ENCODE measurements at regions not wholly inside any gene's neighbourhood (a gene's known extent, or its start where the extent isn't known, plus 50 kb on each side); places are given as distances from the start of the nearest gene placed in this dataset.

DNA sequence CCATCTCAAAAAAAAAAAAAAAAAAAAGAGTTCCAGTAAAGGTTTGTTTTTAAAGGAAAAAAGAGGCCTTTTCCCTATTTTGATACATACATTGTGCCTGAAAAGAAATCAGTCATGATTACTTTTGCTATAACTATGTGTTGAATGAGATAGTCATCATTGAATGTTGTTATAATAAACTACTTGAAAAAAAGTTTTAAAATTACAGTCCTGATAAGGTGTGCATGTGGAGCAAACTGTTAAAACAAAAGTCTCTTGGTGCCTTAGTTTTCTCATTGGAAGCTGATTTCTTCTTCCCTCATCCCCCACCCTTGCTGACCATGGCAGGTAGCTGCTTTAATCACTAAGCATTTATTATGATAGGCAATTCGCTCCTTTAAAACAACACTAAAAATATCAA is 172.3 kb upstream of the TBCA start:
- no peak for DNase-seq (ENCODE audit: low read depth in 2 of 2, low spot score in 1 of 2)

DNA sequence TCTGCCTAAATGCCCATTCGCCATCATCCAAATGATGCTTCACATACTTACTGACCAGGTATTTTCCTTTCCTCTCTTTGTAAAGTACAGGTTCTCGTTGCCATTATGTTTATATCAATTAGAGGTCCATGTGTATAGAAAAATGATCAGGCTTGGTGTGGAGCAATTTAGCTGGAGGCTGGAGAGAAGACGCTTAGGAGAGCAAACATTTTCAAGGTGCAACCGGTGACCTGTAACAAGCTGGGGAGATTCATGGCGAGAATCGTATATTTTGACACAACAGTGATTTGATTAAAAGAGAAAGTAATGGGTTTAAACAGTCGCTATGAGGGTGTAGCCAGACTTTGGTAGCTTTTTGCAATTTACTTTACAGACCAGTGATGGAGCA is 170.9 kb upstream of the TBCA start:
- no peak for DNase-seq (ENCODE audit: low read depth in 2 of 2, low spot score in 1 of 2)

DNA sequence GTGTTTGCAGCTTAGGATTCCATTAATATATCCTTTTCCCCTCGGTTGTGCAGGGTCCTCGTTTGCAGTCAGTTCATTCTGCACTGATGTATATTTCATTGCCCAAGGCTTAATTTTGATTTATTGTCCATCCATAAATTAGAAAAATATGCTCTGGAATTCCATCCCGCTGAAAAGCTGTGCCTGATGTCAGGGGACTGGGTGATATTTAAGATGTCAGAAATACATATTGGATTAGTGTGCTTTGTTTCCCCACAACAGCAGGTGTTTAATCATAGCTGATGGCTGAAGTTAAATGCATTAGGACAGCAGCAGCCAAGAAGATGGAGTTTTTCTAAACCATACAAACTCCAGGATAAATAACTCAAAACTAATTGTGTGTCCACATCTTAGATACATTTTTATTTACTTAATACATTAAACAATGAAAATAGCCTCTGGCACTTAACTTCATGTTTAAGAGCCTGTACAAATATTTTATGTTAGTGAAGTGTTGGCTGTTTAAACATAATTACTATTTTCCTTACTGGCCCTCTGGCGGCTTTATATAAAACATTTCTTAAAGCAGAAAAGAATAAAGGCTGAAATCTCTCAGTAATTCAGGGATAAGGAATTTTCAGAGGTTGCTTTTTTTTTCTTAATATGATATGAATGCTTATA is 170.4 kb upstream of the TBCA start:
- no peak for DNase-seq (ENCODE audit: low read depth in 2 of 2, low spot score in 1 of 2)

DNA sequence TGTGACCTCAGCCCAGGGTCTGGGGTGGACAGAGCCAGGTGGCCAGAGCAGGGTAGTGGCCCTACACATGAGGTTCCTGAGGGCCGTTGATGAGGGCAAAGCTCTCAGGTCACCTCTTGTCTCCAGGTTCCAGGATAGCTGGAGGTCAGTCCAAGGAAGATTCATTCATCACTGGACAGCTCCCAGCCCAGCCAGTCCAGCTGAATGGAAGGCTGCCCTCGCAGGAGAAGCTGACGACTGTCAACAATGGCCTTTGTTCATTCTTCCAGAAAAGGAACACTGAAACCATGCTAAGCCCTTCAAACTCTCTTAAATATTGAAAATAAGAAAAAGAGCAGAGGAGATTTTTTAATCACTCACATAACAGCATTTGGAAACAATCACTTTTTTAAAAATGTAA is 169.7 kb upstream of the TBCA start:
- no peak for DNase-seq (ENCODE audit: low read depth in 2 of 2, low spot score in 1 of 2)

DNA sequence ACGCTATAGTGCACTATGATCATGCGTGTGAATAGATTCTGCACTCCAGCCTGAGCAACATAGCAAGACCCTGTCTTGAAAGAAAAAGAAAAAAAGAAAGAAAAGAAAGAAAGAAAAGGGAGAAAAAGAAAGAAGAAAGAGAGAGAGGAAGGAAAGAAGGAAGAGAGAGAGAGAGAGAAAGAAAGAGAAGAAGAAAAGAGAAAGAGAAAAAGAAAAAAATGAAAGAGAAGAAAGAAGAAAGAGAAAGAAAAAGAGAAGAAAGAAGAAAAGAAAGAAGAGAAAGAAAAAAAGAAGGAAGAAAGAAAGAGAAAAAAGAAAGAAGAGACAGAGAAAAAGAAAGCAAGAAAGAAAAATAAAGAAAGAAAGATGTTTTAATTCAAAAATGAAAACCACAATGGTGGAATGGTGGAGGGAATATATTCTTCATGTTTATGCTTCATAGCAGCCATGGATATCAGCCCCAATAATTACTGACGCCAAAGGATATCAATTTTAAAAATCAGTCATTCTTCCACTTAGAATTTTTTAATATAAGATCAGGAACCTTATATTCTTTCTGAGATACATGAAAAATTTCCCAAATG is 168.7 kb upstream of the TBCA start:
- no peak for DNase-seq (ENCODE audit: low read depth in 2 of 2, low spot score in 1 of 2)

DNA sequence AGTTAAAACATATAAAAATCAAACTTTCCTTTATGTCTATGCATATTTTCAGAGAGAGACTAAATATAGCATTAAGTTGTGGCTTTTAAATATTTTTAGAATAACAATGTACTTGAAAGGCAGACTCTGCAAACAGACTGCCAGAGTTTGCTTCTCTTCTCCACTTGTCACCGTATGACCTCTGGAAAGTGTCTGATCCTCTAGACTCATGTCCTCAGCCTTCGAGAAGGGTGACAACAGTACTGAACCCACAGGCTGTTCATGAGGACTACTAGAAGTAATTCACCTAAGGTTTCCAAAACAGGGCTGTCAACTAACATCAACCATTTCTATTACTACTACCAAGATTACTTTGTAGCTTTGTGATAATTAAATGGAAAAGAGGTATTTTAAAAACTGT is 167.7 kb upstream of the TBCA start:
- no peak for DNase-seq (ENCODE audit: low read depth in 2 of 2, low spot score in 1 of 2)

DNA sequence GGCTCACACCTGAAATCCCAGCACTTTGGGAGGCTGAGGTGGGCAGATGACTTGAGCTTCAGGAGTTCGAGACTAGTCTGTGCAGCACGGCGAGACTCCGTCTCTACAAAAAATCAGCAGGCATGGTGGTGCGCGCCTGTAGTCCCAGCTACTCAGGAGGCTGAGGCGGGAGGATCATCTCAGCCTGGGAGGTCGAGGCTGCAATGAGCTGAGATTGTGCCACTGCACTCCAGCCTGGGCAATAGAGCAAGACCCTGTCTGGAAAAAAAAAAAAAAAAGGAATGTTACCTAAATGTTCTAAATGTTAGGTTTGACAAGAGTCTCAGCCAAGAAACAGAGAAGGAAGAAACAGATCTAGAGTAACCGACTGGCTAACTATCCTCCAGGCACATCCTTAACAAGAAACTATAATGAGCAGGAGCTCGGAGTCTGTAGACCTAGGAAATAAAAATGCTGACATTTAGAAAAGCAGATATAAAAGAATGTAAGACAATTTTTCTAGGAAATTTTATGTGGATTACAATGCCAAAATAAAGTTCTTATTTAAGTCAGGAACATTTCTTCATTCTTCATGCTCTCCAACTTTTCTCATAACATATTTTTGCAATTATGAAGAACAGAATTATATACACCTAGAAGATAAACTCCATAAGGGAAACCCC is 166.6 kb upstream of the TBCA start:
- no peak for DNase-seq (ENCODE audit: low read depth in 2 of 2, low spot score in 1 of 2)

DNA sequence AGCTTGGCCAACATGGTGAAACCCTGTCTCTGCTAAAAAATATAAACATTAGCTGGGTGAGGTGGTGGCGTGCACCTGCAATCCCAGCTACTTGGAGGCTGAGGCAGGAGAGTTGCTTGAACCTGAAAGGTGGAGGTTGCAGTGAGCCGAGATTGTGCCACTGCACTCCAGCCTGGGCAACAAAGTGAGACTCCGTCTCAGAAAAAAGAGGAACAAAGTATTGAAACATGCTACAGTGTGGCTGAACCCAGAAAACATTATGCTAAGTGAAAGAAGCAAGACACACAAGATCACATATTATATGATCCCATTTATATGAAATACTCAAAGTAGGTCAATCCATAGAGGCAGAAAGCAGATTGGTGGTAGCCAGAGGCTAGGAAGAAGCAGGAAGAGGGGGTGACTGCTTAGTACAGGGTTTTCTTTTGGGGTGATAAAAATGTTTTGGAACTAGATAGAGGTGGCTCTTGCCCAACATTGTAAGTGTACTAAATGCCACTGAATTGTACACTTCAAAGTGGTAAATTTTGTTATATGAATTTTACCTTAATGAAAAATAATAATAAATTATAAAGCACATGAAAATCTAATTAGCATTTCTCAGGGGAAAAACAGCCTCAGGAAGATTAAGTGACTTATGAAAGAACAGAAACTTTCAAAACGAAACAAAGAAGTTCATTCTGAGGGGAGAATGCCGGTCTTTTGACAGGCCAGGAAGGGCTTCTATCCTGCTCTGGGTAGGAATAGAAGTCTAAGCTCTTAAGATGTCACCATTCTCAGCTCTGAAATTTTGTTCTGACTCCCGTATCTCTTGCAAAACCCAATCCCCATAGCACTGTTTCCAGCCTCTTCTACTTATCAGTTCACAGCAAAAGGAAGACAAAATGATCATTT is 161.1 kb upstream of the TBCA start:
- DNase-seq (ENCODE audit: low read depth in 2 of 2, low spot score in 1 of 2) = no peak

DNA sequence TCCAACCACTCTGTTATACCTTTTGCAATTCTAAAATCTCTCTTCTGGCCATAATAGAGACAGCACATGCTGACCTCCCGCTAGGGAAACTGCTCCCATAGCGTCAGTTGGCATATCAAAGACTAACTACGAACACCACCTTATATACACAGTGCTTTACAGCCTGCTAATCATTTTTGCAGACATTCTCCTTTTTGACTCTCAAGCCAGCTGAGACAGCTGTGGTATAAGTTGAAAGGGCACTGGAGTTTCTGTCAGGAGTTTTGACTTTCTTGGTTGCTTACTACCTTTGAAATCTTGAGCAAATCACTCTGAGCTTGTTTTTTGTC is 160.2 kb upstream of the TBCA start:
- DNase-seq (ENCODE audit: low read depth in 2 of 2, low spot score in 1 of 2) = no peak

DNA sequence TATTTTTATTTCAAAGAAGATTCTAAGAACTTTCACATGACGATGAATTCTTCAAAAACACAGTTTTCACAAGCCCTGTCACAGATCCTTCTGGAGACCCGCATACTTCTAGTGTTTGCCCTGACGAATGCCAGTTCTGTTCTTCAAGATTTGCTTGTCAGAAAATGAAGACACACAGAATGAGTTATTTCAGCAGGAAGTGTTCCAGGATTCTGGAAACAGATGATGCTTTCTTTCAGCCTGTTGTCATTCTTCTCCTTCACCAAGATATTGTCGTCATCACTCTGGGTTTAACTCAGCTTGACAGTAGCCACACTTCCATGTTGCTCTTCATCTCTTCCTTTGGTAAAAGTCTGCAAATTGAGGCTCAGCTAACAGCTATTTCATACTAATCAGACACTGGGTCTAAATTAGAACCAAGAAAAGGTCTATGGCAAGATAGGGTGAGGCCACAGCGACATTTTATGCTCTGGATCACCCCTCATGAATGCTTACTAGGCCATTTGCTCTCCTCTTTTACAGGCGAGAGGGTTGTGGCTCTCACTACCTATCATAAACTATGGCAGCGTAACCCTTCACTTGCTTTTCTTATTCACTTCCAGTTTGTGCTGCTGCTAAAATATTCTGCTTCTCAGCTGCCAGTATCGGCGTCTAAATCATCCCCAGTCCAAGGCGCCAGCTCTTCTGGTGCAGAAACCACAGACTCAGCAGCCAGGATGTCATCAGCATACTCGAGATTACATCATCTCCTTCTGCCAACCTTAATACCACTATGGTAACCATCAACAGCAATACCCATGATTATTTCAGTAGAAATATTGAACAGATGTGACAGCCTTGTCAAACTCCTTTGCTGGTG is 159.6 kb upstream of the TBCA start:
- no peak for DNase-seq (ENCODE audit: low read depth in 2 of 2, low spot score in 1 of 2)

DNA sequence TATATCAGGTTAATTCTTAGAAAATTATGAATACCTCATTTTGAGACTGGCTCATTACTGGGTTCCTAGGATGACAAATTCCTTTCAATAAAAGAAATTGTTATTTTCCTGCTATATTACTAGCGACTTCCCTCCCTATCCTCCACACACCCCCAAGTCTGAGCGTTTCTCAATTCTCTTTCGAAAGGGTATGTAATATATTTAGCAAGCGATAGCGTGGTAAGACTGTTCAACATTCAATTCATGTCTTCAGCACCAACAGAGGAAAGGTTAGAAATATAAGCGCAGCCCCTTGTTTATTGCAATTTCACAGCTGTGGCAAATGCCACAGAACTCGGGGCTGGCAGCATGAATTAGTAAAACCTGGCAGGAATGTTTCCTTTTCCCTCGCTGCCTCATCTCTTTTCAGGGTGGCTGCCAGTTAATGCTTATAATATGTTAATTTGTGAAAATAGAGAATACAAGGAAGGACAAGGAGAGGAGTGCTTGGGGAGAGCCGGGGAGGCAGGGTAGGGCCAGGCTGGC is 152.7 kb upstream of the TBCA start:
- DNase-seq (ENCODE audit: low read depth in 2 of 2, low spot score in 1 of 2) = no peak

DNA sequence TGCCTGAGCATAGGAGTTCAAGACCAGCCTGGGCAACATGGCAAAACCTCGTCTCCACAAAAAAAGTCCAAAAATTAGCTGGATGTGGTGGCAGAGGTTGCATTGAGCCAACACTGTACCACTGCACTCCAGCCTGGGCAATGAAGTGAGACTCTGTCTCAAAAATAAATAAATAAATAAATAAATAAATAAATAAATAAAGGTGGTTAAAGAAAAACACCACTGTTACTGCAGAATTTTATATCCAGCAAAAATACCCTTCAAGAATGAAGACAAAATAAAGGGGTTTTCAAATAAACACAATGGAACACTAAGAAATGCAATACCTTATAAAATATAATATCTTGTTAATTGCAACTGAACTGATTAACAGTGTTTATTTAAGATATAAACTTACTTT is 150.2 kb upstream of the TBCA start:
- no peak for DNase-seq (ENCODE audit: low read depth in 2 of 2, low spot score in 1 of 2)

DNA sequence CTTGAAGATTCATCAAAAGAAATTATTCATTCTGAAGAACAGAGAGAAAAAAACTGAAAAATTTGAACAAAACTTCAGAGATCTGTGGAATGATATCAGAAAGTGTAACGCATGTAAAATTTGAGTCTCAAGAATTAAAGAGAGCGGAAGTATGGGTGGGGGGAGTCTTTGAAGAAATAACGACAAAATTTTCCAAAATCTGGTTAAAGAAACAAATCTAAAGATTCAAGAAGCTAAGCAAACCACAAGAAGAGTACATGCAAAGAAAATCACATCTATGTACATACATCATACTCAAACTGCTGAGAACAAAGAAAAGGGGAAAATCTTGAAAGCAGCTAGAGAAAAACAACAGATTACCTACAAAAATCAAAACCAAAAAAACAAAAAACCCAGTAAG is 149.4 kb upstream of the TBCA start:
- no peak for DNase-seq (ENCODE audit: low read depth in 2 of 2, low spot score in 1 of 2)

DNA sequence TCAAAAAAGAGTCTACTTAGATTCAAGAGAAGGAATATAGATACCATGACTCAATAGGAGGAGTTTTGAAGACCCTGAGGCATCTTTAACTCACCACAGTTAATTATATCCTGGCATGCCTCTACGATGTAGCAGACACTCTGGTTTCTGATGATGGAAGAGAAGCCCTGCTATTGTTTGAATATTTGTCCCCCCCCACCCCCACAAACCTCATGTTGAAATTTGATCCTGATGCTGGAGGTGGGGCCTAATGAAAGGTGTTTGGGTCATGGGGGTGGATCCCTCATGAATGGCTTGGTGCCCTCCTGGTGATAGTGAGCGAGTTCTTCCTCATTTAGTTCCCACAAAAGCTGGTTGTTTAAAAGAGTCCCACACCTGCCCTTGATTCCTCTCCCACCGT is 147.9 kb upstream of the TBCA start:
- DNase-seq (ENCODE audit: low read depth in 2 of 2, low spot score in 1 of 2) = no peak

DNA sequence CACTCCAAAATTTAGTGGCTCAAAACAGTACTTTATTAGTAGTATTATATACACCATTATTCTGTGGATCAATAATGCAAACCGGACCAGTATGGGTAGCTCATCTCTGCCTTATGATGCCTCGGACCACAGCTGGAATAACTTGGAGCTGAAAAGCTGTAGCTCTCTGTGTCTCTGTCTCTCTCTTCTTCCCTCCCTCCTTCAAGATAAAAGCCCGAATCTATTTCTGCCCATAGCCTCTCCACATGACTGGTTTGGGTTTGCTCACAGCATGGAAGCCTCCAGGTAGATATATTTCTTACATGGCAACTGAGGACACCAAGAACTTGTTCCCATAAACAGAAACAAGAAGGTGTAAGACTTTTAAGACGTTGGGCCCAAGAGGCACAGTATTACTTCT is 147.5 kb upstream of the TBCA start:
- DNase-seq (ENCODE audit: low read depth in 2 of 2, low spot score in 1 of 2) = no peak

DNA sequence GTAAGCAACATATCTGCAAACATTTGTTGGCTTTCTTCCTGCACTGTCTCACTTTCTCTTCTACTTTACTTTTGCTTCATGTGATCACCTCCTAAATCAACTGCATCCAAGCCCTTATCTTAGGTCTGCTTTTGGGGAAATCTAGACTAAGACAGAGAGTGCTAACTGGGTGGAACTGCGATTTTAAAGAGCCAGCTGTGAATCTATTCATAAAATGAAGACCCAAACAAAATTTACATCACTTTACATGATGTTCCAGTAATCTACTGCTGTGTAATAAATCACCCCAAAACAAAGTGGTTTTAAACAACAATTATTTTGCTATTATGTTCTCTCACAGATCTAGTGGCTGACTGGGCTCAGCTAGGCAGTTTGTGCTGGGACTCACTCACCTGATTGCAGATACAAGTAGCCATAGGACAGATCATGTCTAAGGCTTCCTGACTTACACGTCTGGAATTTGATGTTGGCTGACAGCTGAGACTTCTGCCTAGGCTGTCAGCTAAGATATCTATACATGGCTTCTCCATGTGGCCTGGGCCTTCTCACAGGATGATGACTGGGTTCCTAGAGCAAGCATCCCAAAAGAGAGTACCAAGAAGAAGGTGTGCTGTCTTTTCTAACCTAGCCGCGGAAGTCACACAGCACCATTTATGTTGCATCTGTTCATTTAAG is 145.1 kb upstream of the TBCA start:
- DNase-seq (ENCODE audit: low read depth in 2 of 2, low spot score in 1 of 2) = no peak

DNA sequence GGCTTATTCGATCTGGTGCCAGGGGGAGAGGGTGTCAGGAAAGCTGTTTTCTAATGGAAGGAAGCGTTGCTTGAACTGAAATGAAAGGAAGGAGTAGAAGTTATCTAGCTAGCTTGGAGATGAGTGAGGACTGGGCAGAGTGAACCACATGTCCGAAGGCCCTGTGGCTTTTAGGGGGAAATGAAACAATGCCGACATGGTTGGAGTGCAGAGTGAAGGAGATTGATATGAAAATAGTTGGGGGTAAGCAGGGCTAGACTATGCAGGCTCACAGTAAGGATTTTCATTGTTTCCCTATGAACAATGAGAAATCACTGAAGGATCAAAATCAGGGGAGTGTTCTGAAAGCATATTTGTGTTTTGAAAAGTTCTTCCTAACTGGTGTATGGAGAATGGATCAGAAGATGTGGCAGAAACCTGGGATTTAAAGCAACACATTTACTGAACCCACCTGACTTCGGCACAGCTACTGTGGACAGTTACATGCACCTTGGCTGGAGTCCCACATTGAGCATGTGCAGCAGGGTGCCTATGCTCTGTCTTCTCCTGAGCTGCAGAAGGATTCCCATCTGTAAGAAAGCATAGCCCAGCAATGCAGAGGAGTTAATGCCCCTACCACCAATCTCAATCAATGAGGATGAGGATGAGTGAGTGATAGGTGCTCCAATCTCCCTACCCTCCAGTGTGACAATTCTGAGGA is 144.4 kb upstream of the TBCA start:
- no peak for DNase-seq (ENCODE audit: low read depth in 2 of 2, low spot score in 1 of 2)

DNA sequence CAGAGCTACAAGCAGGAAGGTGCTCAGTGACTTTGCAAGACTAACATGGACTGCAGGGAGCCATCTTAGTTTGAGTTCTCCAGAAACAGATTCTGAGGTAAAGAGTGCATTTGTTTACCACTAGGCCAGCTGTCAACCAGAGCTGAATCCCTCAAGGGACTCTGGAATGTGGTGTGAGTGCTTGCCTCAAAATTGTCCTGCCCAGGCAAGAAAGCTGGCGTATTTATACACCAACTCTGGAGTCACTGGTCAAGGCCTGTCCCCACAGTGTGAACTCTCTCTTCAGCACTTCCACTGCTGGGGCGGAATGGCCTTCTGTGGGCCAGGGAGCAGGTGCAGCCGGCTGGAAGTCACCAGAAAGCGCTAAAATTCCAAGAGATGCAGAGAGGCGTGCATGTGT is 139.2 kb upstream of the TBCA start:
- DNase-seq (ENCODE audit: low read depth in 2 of 2, low spot score in 1 of 2) = no peak

DNA sequence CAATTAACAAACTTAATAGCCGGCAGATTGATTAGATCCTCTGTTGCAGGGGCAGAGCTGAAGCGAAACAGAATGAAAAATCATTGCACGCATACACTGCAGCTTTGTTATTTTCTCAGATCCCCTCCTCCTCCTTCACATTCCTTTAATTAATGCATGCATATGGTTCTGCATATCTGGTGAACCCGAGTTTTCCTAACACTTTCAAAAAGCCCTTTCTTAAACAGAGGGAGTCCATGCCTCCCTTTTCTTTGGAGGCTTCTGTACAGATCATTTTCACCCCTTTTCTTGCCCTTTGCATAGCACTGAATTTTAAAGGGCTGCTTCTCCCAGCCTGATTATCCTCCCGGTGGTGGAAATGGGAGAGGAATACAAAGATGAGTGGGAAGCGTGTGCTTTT is 136.6 kb upstream of the TBCA start:
- no peak for DNase-seq (ENCODE audit: low read depth in 2 of 2, low spot score in 1 of 2)
